MM.1S (cell line): ENCODE measurements at regions not wholly inside any gene's neighbourhood (a gene's known extent, or its start where the extent isn't known, plus 50 kb on each side); places are given as distances from the start of the nearest gene placed in this dataset.

Experiments
- DNase-seq: peaks from one replicate; pipeline ENCODE4 v3.0.0-alpha.2; 2015
- H2AFZ ChIP-seq: fragments of 300-600 bp; sonication (generic); 2 replicates; pipeline ENCODE4 v1.6.0; 2016; ENCODE audit warnings: antibody characterized with exemption, low read length
- H3F3A ChIP-seq: fragments of 300-600 bp; sonication (generic); 2 replicates; pipeline ENCODE4 v1.6.1; 2016; ENCODE audit warnings: mild to moderate bottlenecking, antibody characterized with exemption, low read length, moderate library complexity, mixed read lengths; ENCODE audit not compliant: insufficient read depth
- H3K27ac ChIP-seq: fragments of 300-600 bp; sonication (generic); 2 replicates; pipeline ENCODE4 v1.5.1; 2016; ENCODE audit warnings: mild to moderate bottlenecking, low read length
- H3K27me3 ChIP-seq: fragments of 300-600 bp; sonication (generic); replicated peaks from 2 replicates; pipeline ENCODE4 v1.6.0; 2016; ENCODE audit warnings: low read length; ENCODE audit not compliant: insufficient read depth
- H3K36me3 ChIP-seq: fragments of 300-600 bp; sonication (generic); replicated peaks from 2 replicates; pipeline ENCODE4 v1.6.1; 2016; ENCODE audit warnings: mild to moderate bottlenecking, low read length, mixed read lengths; ENCODE audit not compliant: insufficient read depth
- H3K4me1 ChIP-seq: fragments of 300-600 bp; sonication (generic); 2 replicates; pipeline ENCODE4 v1.6.1; 2016; ENCODE audit warnings: low read length, mixed read lengths
- H3K4me2 ChIP-seq: fragments of 300-600 bp; sonication (generic); 2 replicates; pipeline ENCODE4 v1.6.0; 2016; ENCODE audit warnings: low read depth, low read length
- H3K4me3 ChIP-seq: fragments of 300-600 bp; sonication (generic); 2 replicates; pipeline ENCODE4 v1.5.1; 2016; ENCODE audit warnings: low read length, mixed read lengths
- H3K79me2 ChIP-seq: fragments of 300-600 bp; sonication (generic); 2 replicates; pipeline ENCODE4 v1.6.1; 2016; ENCODE audit warnings: mixed run types, low read length, mixed read lengths
- H3K9ac ChIP-seq: fragments of 300-600 bp; sonication (generic); 2 replicates; pipeline ENCODE4 v1.6.1; 2016; ENCODE audit warnings: low read length, mixed read lengths
- H3K9me2 ChIP-seq: fragments of 300-600 bp; sonication (generic); replicated peaks from 2 replicates; pipeline ENCODE4 v1.6.1; 2016; ENCODE audit warnings: mild to moderate bottlenecking, low read length, mixed read lengths; ENCODE audit not compliant: insufficient read depth
- H3K9me3 ChIP-seq: fragments of 300-600 bp; sonication (generic); replicated peaks from 2 replicates; pipeline ENCODE4 v1.6.1; 2016; ENCODE audit warnings: mild to moderate bottlenecking, low read length, mixed read lengths; ENCODE audit not compliant: insufficient read depth
- H4K20me1 ChIP-seq: fragments of 300-600 bp; sonication (generic); 2 replicates; pipeline ENCODE4 v1.6.1; 2016; ENCODE audit warnings: mild to moderate bottlenecking, low read length, moderate library complexity, mixed read lengths; ENCODE audit not compliant: insufficient read depth
- CTCF ChIP-seq: fragments of 300-600 bp; sonication (generic); IDR thresholded peaks from 2 replicates; pipeline ENCODE4 v1.5.1; 2016; ENCODE audit warnings: antibody characterized with exemption, low read length, mixed read lengths
- EZH2 ChIP-seq: fragments of 300-600 bp; sonication (generic); optimal IDR thresholded peaks from 2 replicates; pipeline ENCODE3; 2017; ENCODE audit warnings: low read depth, mild to moderate bottlenecking, antibody characterized with exemption, low read length, mixed read lengths
- EZH2phosphoT487 ChIP-seq: fragments of 300-600 bp; sonication (generic); IDR thresholded peaks from 2 replicates; pipeline ENCODE4 v1.6.1; 2018; ENCODE audit warnings: antibody characterized with exemption, low read length

DNA sequence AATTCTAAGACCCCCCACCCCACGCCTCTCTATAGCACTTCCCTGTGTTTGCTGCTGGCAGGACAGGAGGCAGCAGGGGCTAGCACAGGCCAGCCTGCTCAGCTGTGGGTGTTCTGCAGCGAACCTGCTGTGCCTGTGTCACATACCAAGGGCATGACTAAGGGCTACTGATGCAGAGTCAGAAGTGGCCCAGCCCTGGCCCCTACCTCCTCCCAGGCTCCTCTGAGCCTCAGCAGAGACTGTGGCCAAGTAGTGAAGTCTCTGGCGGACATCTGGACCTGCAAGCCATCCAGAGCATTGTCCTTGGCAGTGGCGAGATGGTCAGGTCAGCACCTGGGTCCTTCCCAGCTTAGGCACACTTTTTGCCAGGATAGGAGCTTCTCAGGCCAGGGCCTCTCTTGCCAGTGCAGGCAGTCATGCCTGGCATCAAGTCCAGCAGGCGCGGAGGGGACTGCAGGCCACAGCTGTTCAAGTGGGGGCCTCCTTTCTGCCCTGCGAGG is 116.3 kb upstream of the RET start:
- Histone ChIP-seq H3K27me3 (no peaks in the 10 kb centered on the region), H4K20me1 (no peaks in the 10 kb centered on the region), H3K4me2 (no peak overlapping the region), H3K9me2 (no peaks in the 10 kb centered on the region), H3K9ac (no peak overlapping the region), H3F3A (no peaks in the 10 kb centered on the region), H3K79me2 (no peaks in the 10 kb centered on the region), H2AFZ (no peak overlapping the region), H3K27ac (no peak overlapping the region), H3K4me1 (no peaks in the 10 kb centered on the region), H3K4me3 (no peak overlapping the region), H3K9me3 (no peaks in the 10 kb centered on the region), H3K36me3 (no peaks in the 10 kb centered on the region)
- TF ChIP-seq CTCF (no peak), EZH2 (no peak)
- no peak for DNase-seq

DNA sequence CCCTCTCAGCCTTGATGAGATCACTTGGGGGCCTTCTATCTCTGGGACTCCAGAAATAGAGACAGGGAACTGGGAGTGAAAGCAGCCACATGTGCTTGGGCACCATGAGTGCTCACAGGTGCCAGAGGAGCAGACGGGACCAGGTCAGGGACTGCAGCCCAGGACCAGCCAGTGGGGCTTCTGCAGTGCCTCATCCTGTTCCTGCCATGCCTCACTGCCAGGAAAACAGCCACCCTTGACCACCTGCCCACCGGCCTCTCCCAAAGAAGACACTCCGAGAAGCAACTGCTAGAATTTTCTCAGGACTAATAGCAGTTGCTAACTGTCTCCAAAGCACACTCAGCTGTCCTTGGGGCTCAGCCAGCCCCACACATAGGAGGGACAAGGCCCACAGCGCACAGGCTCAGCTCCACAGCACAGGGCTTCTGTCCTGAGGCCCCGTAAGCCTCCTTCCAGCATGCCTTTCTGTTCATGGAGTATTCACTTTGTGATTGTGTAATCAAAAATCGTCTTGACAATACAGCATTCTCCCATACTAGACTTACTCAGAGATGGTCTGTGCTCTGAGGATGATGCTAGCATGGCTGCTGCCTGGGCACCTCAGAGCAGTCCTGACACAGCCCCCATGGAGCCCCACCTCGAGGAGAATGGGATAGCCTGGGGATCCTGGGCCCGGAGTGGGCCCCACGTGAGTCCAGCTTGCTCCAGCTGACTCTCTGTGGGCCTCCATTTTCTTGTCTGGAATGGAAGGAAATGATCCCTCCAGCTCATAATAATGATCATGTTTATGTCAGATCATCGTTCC is 115.7 kb upstream of the RET start:
- H3K27me3 ChIP-seq: no peaks in the 10 kb centered on the region
- no peaks in the 10 kb centered on the region for H3F3A ChIP-seq
- no peaks in the 10 kb centered on the region for H3K9me3 ChIP-seq
- H3K4me2 ChIP-seq: no peak overlapping the region
- no peak overlapping the region for H3K27ac ChIP-seq
- H4K20me1 ChIP-seq: no peaks in the 10 kb centered on the region
- DNase-seq: no peak
- TF ChIP-seq CTCF (no peak), EZH2 (no peak), EZH2phosphoT487 (no peak)
- H3K9ac ChIP-seq: no peak overlapping the region
- no peaks in the 10 kb centered on the region for H3K9me2 ChIP-seq
- H3K4me3 ChIP-seq: no peak overlapping the region
- H3K79me2 ChIP-seq: no peaks in the 10 kb centered on the region
- H3K36me3 ChIP-seq: no peaks in the 10 kb centered on the region
- H3K4me1 ChIP-seq: no peaks in the 10 kb centered on the region
- no peak overlapping the region for H2AFZ ChIP-seq

GRCh38 chr10:42961796-42962109 is 115.1 kb upstream of the RET start:
- no peaks in the 10 kb centered on the region for H3K4me1 ChIP-seq
- H3K36me3 ChIP-seq: no peaks in the 10 kb centered on the region
- no peak overlapping the region for H2AFZ ChIP-seq
- H3F3A ChIP-seq: no peaks in the 10 kb centered on the region
- H3K9me3 ChIP-seq: no peaks in the 10 kb centered on the region
- H3K9ac ChIP-seq: no peak overlapping the region
- no peaks in the 10 kb centered on the region for H4K20me1 ChIP-seq
- DNase-seq: no peak
- no peak overlapping the region for H3K4me2 ChIP-seq
- no peak for TF ChIP-seq CTCF
- TF ChIP-seq EZH2phosphoT487: no peak
- TF ChIP-seq EZH2: no peak
- H3K27me3 ChIP-seq: no peaks in the 10 kb centered on the region
- H3K4me3 ChIP-seq: no peak overlapping the region
- H3K79me2 ChIP-seq: no peaks in the 10 kb centered on the region
- H3K9me2 ChIP-seq: no peaks in the 10 kb centered on the region
- H3K27ac ChIP-seq: no peak overlapping the region
